GM12878 (cell line): ENCODE measurements at regions not wholly inside any gene's neighbourhood (a gene's known extent, or its start where the extent isn't known, plus 50 kb on each side); places are given as distances from the start of the nearest gene placed in this dataset.

ENCODE experiments used
- EP300 ChIP-seq, 2 experiments: fragments of 150-350 bp in 1 of 2; IDR thresholded peaks; 2 replicates each; pipeline ENCODE4 v1.6.1; 2011 to 2012; ENCODE audit warnings: low read depth in 2 of 2, low read length in 2 of 2, borderline replicate concordance in 1 of 2, improper control_type of control experiment in 1 of 2, inconsistent platforms in 1 of 2; ENCODE audit not compliant: control insufficient read depth in 1 of 2
- FOS ChIP-seq: IDR thresholded peaks from 3 replicates; pipeline ENCODE4 v1.6.1; 2011; ENCODE audit warnings: borderline replicate concordance; ENCODE audit not compliant: insufficient read length; ENCODE audit errors: extremely low read depth
- POLR2A ChIP-seq: IDR thresholded peaks from 2 replicates; pipeline ENCODE4 v1.6.1; 2011; ENCODE audit warnings: low read depth, mild to moderate bottlenecking, low read length
- POLR2AphosphoS2 ChIP-seq: IDR thresholded peaks from 2 replicates; pipeline ENCODE4 v1.6.1; 2011; ENCODE audit warnings: low read depth, mild to moderate bottlenecking, low read length, improper control_type of control experiment, moderate library complexity
- POLR2AphosphoS5 ChIP-seq: IDR thresholded peaks from 2 replicates; pipeline ENCODE4 v1.6.1; 2011; ENCODE audit warnings: mild to moderate bottlenecking, low read length, inconsistent platforms
- POU2F2 ChIP-seq: IDR thresholded peaks from 3 replicates; pipeline ENCODE4 v1.6.1; 2011; ENCODE audit warnings: low read depth, mild to moderate bottlenecking, low read length, borderline replicate concordance
- RFX5 ChIP-seq: IDR thresholded peaks from 2 replicates; pipeline ENCODE4 v1.6.1; 2011; ENCODE audit warnings: low read depth, low read length, improper control_type of control experiment
- TBL1XR1 ChIP-seq: IDR thresholded peaks from 2 replicates; pipeline ENCODE4 v1.6.1; 2012; ENCODE audit warnings: low read depth, low read length, improper control_type of control experiment
- YBX1 ChIP-seq: fragments of 450-650 bp; IDR thresholded peaks from 2 replicates; pipeline ENCODE4 v1.6.1; 2016; ENCODE audit warnings: antibody characterized with exemption
- YY1 ChIP-seq: IDR thresholded peaks from 2 replicates; pipeline ENCODE4 v1.6.1; 2011; ENCODE audit warnings: low read depth, mild to moderate bottlenecking, low read length
- ZNF274 ChIP-seq: IDR thresholded peaks from one replicate; pipeline ENCODE4 v1.8.0; 2011; ENCODE audit not compliant: insufficient read length, insufficient read depth
- TF ChIP-seq, protein P1 (sequence below), 3 experiments: IDR thresholded peaks in 2 of 3; conservative IDR thresholded peaks in 1 of 3; 2 replicates each; pipeline ENCODE4 v1.5.1; 2011; ENCODE audit warnings: low read depth in 3 of 3, low read length in 3 of 3, mild to moderate bottlenecking in 3 of 3, control low read depth in 2 of 3, moderate library complexity in 2 of 3, inconsistent platforms in 1 of 3, mixed read lengths in 1 of 3; ENCODE audit not compliant: control insufficient read depth in 2 of 3, insufficient read depth in 1 of 3; ENCODE audit errors: extremely low read depth in 1 of 3

- TF ChIP-seq TBL1XR1, result no peak
- no peak for TF ChIP-seq POLR2A
- no peak for TF ChIP-seq POU2F2
- TF ChIP-seq POLR2AphosphoS5, result no peak
- no peak for TF ChIP-seq POLR2AphosphoS2
- TF ChIP-seq FOS, result no peak
- TF ChIP-seq EP300 (IDR thresholded peaks at IDR 0.05; ENCODE audit: borderline replicate concordance in 1 of 2, control insufficient read depth in 1 of 2, low read depth in 2 of 2, low read length in 2 of 2), result no peak
- TF ChIP-seq RFX5, result no peak
- TF ChIP-seq YBX1, result no peak
- no peak for TF ChIP-seq YY1
- TF ChIP-seq, protein P1, sequence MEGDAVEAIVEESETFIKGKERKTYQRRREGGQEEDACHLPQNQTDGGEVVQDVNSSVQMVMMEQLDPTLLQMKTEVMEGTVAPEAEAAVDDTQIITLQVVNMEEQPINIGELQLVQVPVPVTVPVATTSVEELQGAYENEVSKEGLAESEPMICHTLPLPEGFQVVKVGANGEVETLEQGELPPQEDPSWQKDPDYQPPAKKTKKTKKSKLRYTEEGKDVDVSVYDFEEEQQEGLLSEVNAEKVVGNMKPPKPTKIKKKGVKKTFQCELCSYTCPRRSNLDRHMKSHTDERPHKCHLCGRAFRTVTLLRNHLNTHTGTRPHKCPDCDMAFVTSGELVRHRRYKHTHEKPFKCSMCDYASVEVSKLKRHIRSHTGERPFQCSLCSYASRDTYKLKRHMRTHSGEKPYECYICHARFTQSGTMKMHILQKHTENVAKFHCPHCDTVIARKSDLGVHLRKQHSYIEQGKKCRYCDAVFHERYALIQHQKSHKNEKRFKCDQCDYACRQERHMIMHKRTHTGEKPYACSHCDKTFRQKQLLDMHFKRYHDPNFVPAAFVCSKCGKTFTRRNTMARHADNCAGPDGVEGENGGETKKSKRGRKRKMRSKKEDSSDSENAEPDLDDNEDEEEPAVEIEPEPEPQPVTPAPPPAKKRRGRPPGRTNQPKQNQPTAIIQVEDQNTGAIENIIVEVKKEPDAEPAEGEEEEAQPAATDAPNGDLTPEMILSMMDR (IDR thresholded peaks at IDR 0.05 in 2 of 3, conservative IDR thresholded peaks at IDR 0.05 in 1 of 3; ENCODE audit: control insufficient read depth in 2 of 3, extremely low read depth in 1 of 3, insufficient read depth in 1 of 3, low read depth in 3 of 3, low read length in 3 of 3), result peak; percentile 43 to 55 (median 53); a peak in 5 of 6 replicates
- TF ChIP-seq ZNF274, result no peak
Measured at GRCh38 chr1:118304722-118305359, 119.8 kb upstream of the SPAG17 start.
